ENCODE measurements at regions not wholly inside any gene's neighbourhood (a gene's known extent, or its start where the extent isn't known, plus 50 kb on each side); places are given as distances from the start of the nearest gene placed in this dataset.

GRCh38 chr7:85565276-85565675 is 378.4 kb upstream of the SEMA3D start:
- H2BK15ac ChIP-seq (ENCODE audit: low read length) = no peak overlapping the region
- H3K4me2 ChIP-seq (ENCODE audit: insufficient read depth in 1 of 2, low read depth in 2 of 2, low read length in 2 of 2) = no peak overlapping the region
- POLR2A ChIA-PET (ENCODE audit: partially characterized antibody) = no interaction called here
- no peak overlapping the region for H3K14ac ChIP-seq (ENCODE audit: insufficient read length)
- no peaks in the 10 kb centered on the region for H3K79me2 ChIP-seq (ENCODE audit: control insufficient read depth in 1 of 2, insufficient read depth in 2 of 2, low read length in 2 of 2)
- no peak overlapping the region for H4K8ac ChIP-seq (ENCODE audit: extremely low read depth, insufficient read depth, low read length)
- no peak overlapping the region for H3K4ac ChIP-seq (replicated peaks; ENCODE audit: insufficient read length, low read depth, low read length)
- no peak for FAIRE-seq
- no peaks in the 10 kb centered on the region for H3K23me2 ChIP-seq (ENCODE audit: low read depth, low read length)
- H3K36me3 ChIP-seq (ENCODE audit: control insufficient read depth in 2 of 4, insufficient read depth in 4 of 4, low read length in 3 of 4) = no peaks in the 10 kb centered on the region
- CTCF ChIA-PET (ENCODE audit: partially characterized antibody) = interaction anchor here (0.6 to 1.2 kb wide), 2 partner anchors 9 to 11 kb away, joined by 3 to 7 read pairs; no protein-coding TSS in a partner anchor
- H2AFZ ChIP-seq (ENCODE audit: low read length) = no peak overlapping the region
- no peaks in the 10 kb centered on the region for H4K20me1 ChIP-seq (replicated peaks in 1 of 2; ENCODE audit: control insufficient read depth in 1 of 2, insufficient read depth in 2 of 2, low read length in 2 of 2)
- no peaks in the 10 kb centered on the region for H3K4me1 ChIP-seq (replicated peaks in 1 of 4; ENCODE audit: control insufficient read depth in 3 of 4, insufficient read depth in 4 of 4, low read length in 3 of 4)
- H3K79me1 ChIP-seq (ENCODE audit: low read depth, low read length) = no peaks in the 10 kb centered on the region
- no peak overlapping the region for H2AK5ac ChIP-seq (ENCODE audit: low read depth, low read length)
- no peak overlapping the region for H4K91ac ChIP-seq (replicated peaks; ENCODE audit: insufficient read length, low read length)
- H3K27me3 ChIP-seq (replicated peaks in 1 of 4; ENCODE audit: control insufficient read depth in 3 of 4, extremely low read depth in 1 of 4, insufficient read depth in 3 of 4, low read length in 3 of 4) = no peaks in the 10 kb centered on the region
- H3K27ac ChIP-seq (ENCODE audit: low read depth, low read length) = no peak overlapping the region
- no peak overlapping the region for H3K56ac ChIP-seq (replicated peaks; ENCODE audit: insufficient read length, low read depth, low read length)
- H3K4me3 ChIP-seq (ENCODE audit: extremely low read depth in 1 of 4, insufficient read depth in 2 of 4, low read depth in 3 of 4, low read length in 4 of 4) = no peak overlapping the region
- DNase-seq (ENCODE audit: low read depth in 1 of 2, low spot score in 2 of 2) = no peak
- H4K5ac ChIP-seq (ENCODE audit: insufficient read length, low read depth, low read length) = no peak overlapping the region
- H3K9ac ChIP-seq (replicated peaks in 1 of 4; ENCODE audit: extremely low read depth in 1 of 4, low read depth in 3 of 4, low read length in 3 of 4) = no peak overlapping the region
- no peak overlapping the region for H3K18ac ChIP-seq (ENCODE audit: extremely low read depth, low read length)
- TF ChIP-seq SUZ12 (IDR thresholded peaks at IDR 0.05; ENCODE audit: low read length) = no peak
- no peak for TF ChIP-seq CTBP2 (IDR thresholded peaks at IDR 0.05; ENCODE audit: borderline replicate concordance, insufficient read depth, insufficient read length, low read length)
- no peak for TF ChIP-seq CBX8 (IDR thresholded peaks at IDR 0.05; ENCODE audit: borderline replicate concordance, low read depth, low read length)
- no peak for TF ChIP-seq NANOG (IDR thresholded peaks at IDR 0.05; ENCODE audit: insufficient read depth, low read depth, low read length, poor library complexity, severe bottlenecking)
- TF ChIP-seq FOSL1 (IDR thresholded peaks at IDR 0.05; ENCODE audit: insufficient read depth, low read depth, low read length) = no peak
- no peak for TF ChIP-seq SIRT6 (IDR thresholded peaks at IDR 0.05; ENCODE audit: low read length)
- no peaks in the 10 kb centered on the region for H3K9me3 ChIP-seq (ENCODE audit: insufficient read depth in 2 of 2, low read depth in 1 of 2, low read length in 1 of 2)
- no peak overlapping the region for H2BK20ac ChIP-seq (ENCODE audit: low read length)
- no peak overlapping the region for H2BK5ac ChIP-seq (ENCODE audit: low read depth, low read length)
- no peak overlapping the region for H3K23ac ChIP-seq (ENCODE audit: insufficient read length)
- H2BK120ac ChIP-seq (replicated peaks; ENCODE audit: low read depth, low read length) = no peak overlapping the region
- no peak overlapping the region for H2BK12ac ChIP-seq (ENCODE audit: low read depth, low read length)

Measured in H1 (cell line).